ENCODE measurements at regions not wholly inside any gene's neighbourhood (a gene's known extent, or its start where the extent isn't known, plus 50 kb on each side); places are given as distances from the start of the nearest gene placed in this dataset.

- TF ChIP-seq USF1 (IDR thresholded peaks at IDR 0.05; ENCODE audit: borderline replicate concordance, extremely low read length, insufficient read depth, low read depth, low read length) = peak; percentile 59
Measured at GRCh38 chr11:127056338-127056971, 55.9 kb upstream of the KIRREL3 start (continued).

- no peak for ATAC-seq
- H3K27ac ChIP-seq (ENCODE audit: control insufficient read depth, insufficient read depth) = no peak overlapping the region
- H3K4me3 ChIP-seq = no peak overlapping the region
- ChIA-PET POLR2A (no interaction called here), CTCF (no interaction called here), RAD21 (ENCODE audit: unreplicated experiment) (no interaction called here), SMC1A (ENCODE audit: uncharacterized antibody, unreplicated experiment) (no interaction called here)
- H3K9me3 ChIP-seq (replicated peaks; ENCODE audit: control insufficient read depth, insufficient read depth, low read length) = no peaks in the 10 kb centered on the region
- no peak overlapping the region for H3K9ac ChIP-seq (ENCODE audit: control insufficient read depth, insufficient read depth, low read length)
- intact Hi-C loops (cut with micrococcal nuclease; ENCODE audit: unreplicated experiment) (no loop called here), in situ Hi-C loops (cut with MboI) (no loop called here)
- no peak overlapping the region for H2AFZ ChIP-seq (ENCODE audit: control insufficient read depth, low read depth, low read length)
- no peaks in the 10 kb centered on the region for H3K27me3 ChIP-seq (replicated peaks in 1 of 2; ENCODE audit: control insufficient read depth in 2 of 2, insufficient read depth in 2 of 2, low read length in 1 of 2)
- no peaks in the 10 kb centered on the region for H3K4me1 ChIP-seq (ENCODE audit: control insufficient read depth, insufficient read depth, low read length)
- H3K4me2 ChIP-seq (ENCODE audit: control insufficient read depth, insufficient read depth) = no peak overlapping the region
- no TSS peak for BruUV-seq (replicated peaks)
- FAIRE-seq = no peak
- H3K36me3 ChIP-seq (ENCODE audit: control insufficient read depth in 2 of 2, insufficient read depth in 2 of 2, low read length in 1 of 2) = no peaks in the 10 kb centered on the region
- no peak for DNase-seq (ENCODE audit: low read depth, low spot score)
- TF ChIP-seq RCOR1 (conservative IDR thresholded peaks at IDR 0.05; ENCODE audit: low read depth, low read length) = no peak
- no peak for TF ChIP-seq SMAD5 (IDR thresholded peaks at IDR 0.05; ENCODE audit: low read depth)
- TF ChIP-seq FOXK2 (IDR thresholded peaks at IDR 0.05) = no peak
- TF ChIP-seq FOXM1 (IDR thresholded peaks at IDR 0.05; ENCODE audit: low read depth, low read length) = no peak
- TF ChIP-seq CREB1 (IDR thresholded peaks at IDR 0.05; ENCODE audit: low read depth) = no peak
- no peak for TF ChIP-seq SKIL (IDR thresholded peaks at IDR 0.05; ENCODE audit: low read depth, poor library complexity, severe bottlenecking)
- no peak for TF ChIP-seq CHD4 (IDR thresholded peaks at IDR 0.05)
- no peaks in the 10 kb centered on the region for H3K79me2 ChIP-seq (ENCODE audit: control insufficient read depth, insufficient read depth, low read length)
- 33% methylated on average over 6 of the region's 6 CpGs for WGBS (ENCODE audit: insufficient coverage, insufficient replicate concordance, low lambda C conversion rate, missing lambda C conversion rate)
- no peaks in the 10 kb centered on the region for H4K20me1 ChIP-seq (ENCODE audit: control insufficient read depth, insufficient read depth)
Measured at GRCh38 chr11:127055236-127055635, 54.7 kb upstream of the KIRREL3 start.

All from GM12878 (cell line).